DMS53 treated with DMSO at 0.1 percent for 48 hours (cell line): ENCODE measurements at regions not wholly inside any gene's neighbourhood (a gene's known extent, or its start where the extent isn't known, plus 50 kb on each side); places are given as distances from the start of the nearest gene placed in this dataset.
"Not testable (repeated sequence)": the region's sequence is repeated elsewhere in the genome, so short reads cannot be mapped to it uniquely, and the experiment has no call there.

Source experiments
- DNase-seq: peaks from one replicate; lab custom pipeline; 2025; ENCODE audit not compliant: unreplicated experiment; lab: John Stamatoyannopoulos, UW

GRCh38 chr4:170849969-170850368 is 760.2 kb upstream of the AADAT start:
- DNase-seq = peak; percentile 2

- no peak for DNase-seq
These were observed 738.0 kb upstream of the AADAT start for GRCh38 chr4:170827562-170828274.

DNA sequence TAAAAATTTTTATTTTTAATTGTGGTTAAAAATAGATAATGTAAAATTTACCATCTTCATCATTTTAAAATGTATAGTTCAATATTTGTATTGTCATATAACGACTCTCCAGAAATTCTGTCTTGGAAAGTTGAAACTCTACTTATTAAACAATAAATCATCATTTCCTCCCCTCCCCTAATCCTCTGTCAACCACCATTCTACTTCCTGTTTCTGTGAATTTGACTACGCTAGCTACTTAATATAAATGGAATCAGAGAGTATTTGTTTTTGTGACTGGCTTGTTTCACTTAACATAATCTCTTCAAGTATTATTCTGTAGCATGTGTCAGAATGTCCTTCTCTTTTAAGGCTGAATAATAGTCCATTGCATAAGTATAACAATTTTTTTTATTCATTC is 729.0 kb upstream of the AADAT start:
- DNase-seq = no peak

DNA sequence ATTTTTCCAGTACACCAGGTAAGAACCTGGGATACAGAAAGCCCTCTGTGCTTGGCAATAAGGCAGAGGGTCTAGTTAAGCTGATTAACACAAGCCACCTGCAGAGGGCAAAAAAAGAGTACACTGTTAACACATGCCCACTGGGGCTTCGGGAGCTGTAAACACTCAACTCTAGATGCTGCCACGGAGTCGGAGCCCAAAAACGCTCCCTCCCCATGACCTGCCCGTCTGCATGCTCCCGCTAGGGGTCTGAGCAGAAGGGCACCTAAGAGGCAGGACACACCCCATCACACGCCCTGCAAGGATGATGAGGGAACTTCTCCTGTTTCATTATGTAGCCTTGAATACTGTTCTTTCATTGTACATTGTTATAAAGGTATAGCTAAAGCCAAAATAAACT is 715.6 kb upstream of the AADAT start:
- no peak for DNase-seq

DNA sequence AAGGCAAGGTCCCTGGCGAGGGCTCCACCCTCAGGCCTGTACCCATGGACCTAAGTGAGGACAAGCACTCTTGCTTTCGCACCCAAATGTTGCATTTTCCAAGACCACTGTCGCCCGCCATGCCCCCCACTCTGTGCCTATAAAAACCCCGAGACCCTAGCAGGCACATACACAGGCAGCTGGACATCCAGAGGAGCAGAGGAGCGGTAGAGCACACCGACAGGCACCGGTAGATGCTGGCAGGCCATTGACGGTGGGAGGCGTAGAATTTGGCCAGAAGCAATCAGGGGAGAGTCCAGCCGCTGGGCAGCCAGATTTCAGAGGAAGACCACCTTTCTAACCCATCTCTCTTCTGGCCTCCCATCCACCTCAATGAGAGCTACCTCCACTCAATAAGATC is 715.2 kb upstream of the AADAT start:
- no peak for DNase-seq

GRCh38 chr4:170803492-170803891 is 713.7 kb upstream of the AADAT start:
- no peak for DNase-seq

DNA sequence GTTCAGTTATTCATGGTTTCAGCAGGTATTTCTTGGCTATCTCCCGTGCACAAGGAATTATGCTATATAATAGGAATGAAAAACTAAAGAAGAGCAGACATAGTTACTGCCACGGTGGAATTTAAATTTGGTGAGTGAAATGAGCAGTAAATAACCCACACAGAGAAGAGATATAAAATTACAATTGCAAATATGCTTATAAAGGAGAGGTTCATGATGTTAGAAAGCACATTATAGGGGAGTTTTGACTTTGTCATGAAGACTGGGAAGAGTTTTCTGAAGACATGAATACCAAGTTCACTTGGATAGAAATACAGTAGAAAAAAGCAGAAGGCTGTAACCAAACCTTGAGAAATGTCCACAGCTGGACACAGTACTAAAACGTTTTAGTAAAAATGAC is 712.0 kb upstream of the AADAT start:
- no peak for DNase-seq

DNA sequence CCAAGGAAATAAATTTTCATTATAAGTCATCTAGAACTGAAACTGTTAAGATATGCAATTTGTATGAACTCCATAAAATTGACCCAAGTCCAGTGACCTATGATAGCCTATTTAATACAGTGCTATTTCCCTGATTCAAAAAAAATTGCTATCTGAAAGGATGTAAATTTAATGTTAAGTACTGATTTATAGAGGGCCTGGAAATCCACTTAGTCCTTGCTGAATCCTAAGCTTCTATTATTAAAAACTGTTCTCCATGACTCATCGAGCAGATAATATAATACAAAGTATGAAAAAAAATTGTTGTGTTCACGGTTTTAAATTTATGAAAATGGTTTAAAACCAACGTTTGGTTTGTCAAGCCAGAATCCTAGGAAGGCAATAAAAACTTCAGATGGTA is 704.8 kb upstream of the AADAT start:
- no peak for DNase-seq

GRCh38 chr4:170788540-170789051 is 698.8 kb upstream of the AADAT start:
- not testable (repeated sequence) for DNase-seq

- DNase-seq = no peak
These were observed 687.9 kb upstream of the AADAT start for GRCh38 chr4:170777663-170778062.

- no peak for DNase-seq
These were observed 687.2 kb upstream of the AADAT start for GRCh38 chr4:170776983-170777382.

DNA sequence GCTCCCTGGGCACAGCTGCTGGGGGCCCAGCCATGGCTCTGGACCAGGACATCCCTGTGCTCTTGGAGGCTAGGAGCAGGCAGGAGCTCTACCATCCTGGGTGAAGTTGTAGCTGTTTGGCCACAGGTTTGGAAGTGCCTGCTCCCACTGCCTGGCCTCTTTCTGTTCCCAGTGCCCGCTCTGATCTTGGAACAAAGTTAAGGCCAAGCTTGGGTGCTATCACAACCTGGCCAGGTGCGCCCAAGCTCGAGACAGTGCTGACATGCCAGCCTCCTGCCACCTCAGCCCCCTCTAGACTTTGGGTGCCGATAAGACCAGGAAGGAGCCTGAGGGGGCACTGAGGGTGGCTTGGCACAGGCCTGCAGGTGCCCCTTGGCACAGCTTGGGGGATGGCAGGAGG is 686.1 kb upstream of the AADAT start:
- DNase-seq = no peak

- no peak for DNase-seq
These were observed 684.0 kb upstream of the AADAT start for GRCh38 chr4:170773709-170774273.

DNA sequence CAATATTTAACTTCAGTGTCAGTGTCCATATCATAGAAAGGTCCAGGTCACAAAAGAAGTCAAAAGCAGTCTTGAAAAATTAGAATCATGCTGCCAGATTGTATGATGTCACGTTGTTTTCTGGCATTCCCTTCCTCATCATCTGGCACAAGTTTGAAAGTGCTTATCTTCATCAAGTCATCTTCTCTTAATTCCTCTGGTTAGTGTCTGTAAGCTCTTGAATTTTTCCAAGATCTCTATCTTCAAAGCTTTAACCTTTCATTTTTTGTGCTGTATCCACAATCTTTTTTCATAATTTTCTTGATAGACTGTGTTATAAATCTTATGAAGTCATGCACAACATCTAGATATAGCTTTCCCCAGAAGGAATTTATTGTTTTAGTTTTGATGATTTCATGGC is 682.7 kb upstream of the AADAT start:
- DNase-seq = no peak

GRCh38 chr4:170770664-170771063 is 680.9 kb upstream of the AADAT start:
- no peak for DNase-seq

DNA sequence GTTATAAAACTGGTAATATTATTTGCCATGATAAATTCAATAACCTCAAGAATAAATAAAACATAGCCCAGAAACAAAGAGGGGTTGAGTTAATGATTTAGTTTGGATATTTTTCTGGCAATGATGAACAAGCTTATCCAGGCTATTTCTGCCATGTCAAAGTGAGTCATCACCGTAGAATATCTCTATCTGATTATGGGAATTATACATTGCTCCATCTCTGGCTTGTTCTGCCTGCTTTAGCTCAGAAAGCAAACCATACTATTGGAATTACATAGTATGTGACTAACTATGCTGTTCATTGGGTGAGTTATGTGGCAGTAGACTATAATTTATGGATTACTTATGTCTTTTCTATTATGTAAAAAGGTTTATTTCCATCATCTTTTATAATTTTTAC is 680.1 kb upstream of the AADAT start:
- no peak for DNase-seq

DNA sequence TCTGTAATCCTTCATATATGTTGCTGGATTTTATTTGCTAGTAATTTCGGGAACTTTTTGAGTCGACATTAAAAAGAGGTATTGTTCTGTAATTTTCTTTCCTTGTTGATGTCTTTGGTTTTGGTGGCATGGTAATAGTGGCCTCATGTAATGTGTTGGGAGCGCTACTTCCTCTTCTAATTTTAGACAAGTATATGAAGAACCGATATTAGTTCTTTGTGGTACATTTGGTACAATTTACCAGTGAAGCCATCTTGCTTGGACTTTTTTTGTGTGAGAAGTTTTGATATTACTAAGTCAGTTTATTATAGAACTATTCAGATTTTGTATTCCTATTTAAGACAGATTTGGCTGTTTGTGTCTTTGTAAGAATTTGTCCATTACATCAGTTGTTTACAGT is 669.2 kb upstream of the AADAT start:
- DNase-seq = no peak

- DNase-seq = no peak
These were observed 660.8 kb upstream of the AADAT start for GRCh38 chr4:170750519-170750918.

GRCh38 chr4:170748975-170749374 is 659.2 kb upstream of the AADAT start:
- DNase-seq = no peak

DNA sequence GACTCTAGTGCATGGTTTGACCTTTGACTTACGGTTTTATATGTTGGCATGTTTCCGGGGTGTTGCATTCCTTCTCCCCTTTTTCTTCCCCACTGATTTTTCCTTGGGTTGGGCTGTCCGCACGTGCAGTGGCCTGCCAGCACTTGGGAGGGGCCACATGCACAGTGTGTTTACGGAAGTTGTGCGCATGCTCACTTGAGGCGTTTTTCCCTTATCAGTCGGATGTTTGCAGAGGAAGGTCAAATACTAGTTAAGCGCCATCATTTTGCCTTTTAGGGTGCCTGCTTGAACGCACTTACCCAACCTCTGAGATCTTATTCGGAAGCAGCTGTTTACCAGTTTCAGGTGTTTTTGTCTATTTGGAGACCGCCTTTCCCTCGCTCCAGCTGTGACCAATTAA is 653.9 kb upstream of the AADAT start:
- DNase-seq = no peak

GRCh38 chr4:170741856-170742255 is 652.1 kb upstream of the AADAT start:
- DNase-seq = no peak

- no peak for DNase-seq
These were observed 647.0 kb upstream of the AADAT start for GRCh38 chr4:170736710-170737109.

DNA sequence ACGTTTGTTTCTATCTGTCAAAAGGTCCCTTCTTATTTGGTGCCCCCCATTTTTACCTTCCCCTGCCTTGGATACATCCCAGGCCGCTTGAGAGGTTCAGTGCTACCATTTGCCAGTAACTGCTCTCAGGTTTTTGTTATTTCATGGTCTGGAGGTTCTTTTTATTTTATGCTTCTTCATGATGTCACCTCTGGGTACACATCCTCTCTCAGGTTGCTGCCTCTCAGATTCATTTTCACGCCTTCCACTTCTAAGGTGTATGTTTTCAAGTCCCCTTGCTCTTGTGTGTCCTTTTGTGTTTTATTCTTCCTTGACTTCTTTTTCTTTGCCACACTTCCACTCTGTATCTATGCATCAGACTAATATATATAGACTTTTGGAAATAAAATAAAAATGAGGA is 640.1 kb upstream of the AADAT start:
- DNase-seq = no peak
